Endothelial cell of umbilical vein (primary cell): ENCODE measurements at regions not wholly inside any gene's neighbourhood (a gene's known extent, or its start where the extent isn't known, plus 50 kb on each side); places are given as distances from the start of the nearest gene placed in this dataset.

Experiments used
- BruUV-seq: library from RNA; stranded (reverse); fragments of 400-500 nt; replicated peaks from 2 replicates; lab custom pipeline; 2021; lab: Mats Ljungman, UMichigan
- CTCF ChIA-PET: fragments of 300-600, 350-600 bp; sonication (Branson Sonifier 250); formaldehyde crosslinking; loops from one replicate; lab custom pipeline; 2021; ENCODE audit warnings: antibody characterized with exemption, inconsistent platforms; lab: Charles Lee
- POLR2A ChIA-PET: fragments of 300-600, 350-600 bp; sonication (Branson Sonifier 250); formaldehyde crosslinking; loops from one replicate; lab custom pipeline; 2021; ENCODE audit warnings: antibody characterized with exemption, inconsistent platforms; lab: Charles Lee
- DNase-seq: peaks from one replicate; pipeline ENCODE4 v3.0.0-alpha.2; 2011; ENCODE audit warnings: low read depth, low spot score
- FAIRE-seq: peaks from 2 replicates; lab custom pipeline; 2011; peaks lifted over from hg19 to GRCh38; lab: Jason Lieb, UNC
- H2AFZ ChIP-seq: 2 replicates; pipeline ENCODE4 v1.6.0; 2012; ENCODE audit warnings: low read depth, low read length, control low read depth, inconsistent platforms
- H3K27ac ChIP-seq: 2 replicates; pipeline ENCODE4 v1.5.1; 2011; ENCODE audit warnings: low read depth, mild to moderate bottlenecking, control low read depth, low read length, moderate library complexity; ENCODE audit not compliant: insufficient read depth
- H3K27me3 ChIP-seq, 2 experiments: 2 replicates each; pipeline versions ENCODE4 v1.6.0 to v1.6.1; 2011; ENCODE audit warnings: low read length in 2 of 2, mixed read lengths in 1 of 2; ENCODE audit not compliant: control insufficient read depth in 2 of 2, insufficient read depth in 2 of 2
- H3K36me3 ChIP-seq, 2 experiments: 2 replicates in 1 of 2; 3 replicates in 1 of 2; pipeline ENCODE4 v1.5.1; 2011; ENCODE audit warnings: low read length in 2 of 2, mild to moderate bottlenecking in 1 of 2, moderate library complexity in 1 of 2; ENCODE audit not compliant: control insufficient read depth in 2 of 2, insufficient read depth in 2 of 2; ENCODE audit errors: extremely low read depth in 1 of 2
- H3K4me1 ChIP-seq: 3 replicates; pipeline ENCODE4 v1.5.1; 2011; ENCODE audit warnings: mild to moderate bottlenecking, low read length; ENCODE audit not compliant: control insufficient read depth, insufficient read depth; ENCODE audit errors: extremely low read depth
- H3K4me2 ChIP-seq: 2 replicates; pipeline ENCODE4 v1.6.1; 2011; ENCODE audit warnings: low read length, control low read depth, mixed read lengths; ENCODE audit not compliant: insufficient read depth
- H3K4me3 ChIP-seq, 3 experiments: fragments of 200-600 bp in 1 of 3; sonication (generic), shearing (Covaris generic) in 1 of 3; replicated peaks in 1 of 3; 2 replicates each; pipeline ENCODE4 v1.5.1; 2011 to 2016; ENCODE audit warnings: control low read depth in 3 of 3, low read length in 3 of 3, mild to moderate bottlenecking in 2 of 3, inconsistent platforms in 1 of 3, low read depth in 1 of 3, moderate library complexity in 1 of 3; ENCODE audit not compliant: insufficient read depth in 1 of 3
- H3K79me2 ChIP-seq: 2 replicates; pipeline ENCODE4 v1.6.0; 2012; ENCODE audit warnings: low read length, inconsistent platforms; ENCODE audit not compliant: control insufficient read depth, insufficient read depth
- H3K9ac ChIP-seq: replicated peaks from 2 replicates; pipeline ENCODE3; 2011; ENCODE audit warnings: low read length, control low read depth; ENCODE audit not compliant: insufficient read depth; ENCODE audit errors: extremely low read depth
- H3K9me1 ChIP-seq: replicated peaks from 3 replicates; pipeline ENCODE4 v1.6.0; 2011; ENCODE audit warnings: mild to moderate bottlenecking, low read length; ENCODE audit not compliant: control insufficient read depth, insufficient read depth; ENCODE audit errors: extremely low read depth
- H3K9me3 ChIP-seq: replicated peaks from 2 replicates; pipeline ENCODE4 v1.5.1; 2012; ENCODE audit warnings: low read length, inconsistent platforms; ENCODE audit not compliant: control insufficient read depth, insufficient read depth
- H4K20me1 ChIP-seq: replicated peaks from 2 replicates; pipeline ENCODE3; 2011; ENCODE audit warnings: mild to moderate bottlenecking, low read length; ENCODE audit not compliant: control insufficient read depth, insufficient read depth; ENCODE audit errors: extremely low read depth
- EZH2 ChIP-seq: IDR thresholded peaks from 2 replicates; pipeline ENCODE4 v1.6.1; 2012; ENCODE audit warnings: borderline replicate concordance, low read depth, mild to moderate bottlenecking, moderate library complexity, low read length, inconsistent platforms; ENCODE audit not compliant: severe bottlenecking
- FOS ChIP-seq: IDR thresholded peaks from 2 replicates; pipeline ENCODE4 v1.6.1; 2011; ENCODE audit warnings: mild to moderate bottlenecking, low read length, moderate library complexity, borderline replicate concordance; ENCODE audit not compliant: insufficient read depth
- GATA2 ChIP-seq: IDR thresholded peaks from 2 replicates; pipeline ENCODE4 v1.7.0; 2011; ENCODE audit warnings: low read depth, mild to moderate bottlenecking, moderate library complexity, mixed read lengths, low read length; ENCODE audit not compliant: insufficient read length, insufficient read depth
- JUN ChIP-seq: IDR thresholded peaks from 2 replicates; pipeline ENCODE4 v1.6.1; 2011; ENCODE audit warnings: borderline replicate concordance, low read depth; ENCODE audit not compliant: insufficient read length, insufficient read depth
- MYC ChIP-seq: IDR thresholded peaks from one replicate; pipeline ENCODE4 v1.6.1; 2011; ENCODE audit warnings: mild to moderate bottlenecking, low read depth, low read length
- POLR2A ChIP-seq: IDR thresholded peaks from 2 replicates; pipeline ENCODE4 v1.6.1; 2012; ENCODE audit warnings: low read depth, mild to moderate bottlenecking, control low read depth, low read length
- POLR2AphosphoS5 ChIP-seq: IDR thresholded peaks from 2 replicates; pipeline ENCODE4 v1.6.1; 2012; ENCODE audit warnings: low read depth, mild to moderate bottlenecking, control low read depth, low read length, moderate library complexity; ENCODE audit not compliant: insufficient read depth
- dilution Hi-C: fragments of 300-500 bp; cut with MboI; formaldehyde crosslinking; loops from one replicate; pipeline ENCODE4 v1.15.0; 2019; ENCODE audit warnings: low sequenced_read_pairs; ENCODE audit not compliant: extremely low pct_ligation_motif_present
- intact Hi-C: fragments of 100-400 bp; cut with micrococcal nuclease; formaldehyde crosslinking; loops from one replicate; pipeline ENCODE4 v1.10.0; 2022
- TF ChIP-seq, protein P1 (sequence below): IDR thresholded peaks from 2 replicates; pipeline ENCODE4 v1.6.1; 2011; ENCODE audit not compliant: insufficient read depth, insufficient read length
- TF ChIP-seq, protein P2 (sequence below), 2 donors: IDR thresholded peaks; 1 replicate in 1 of 2; 2 replicates in 1 of 2; pipeline ENCODE4 v1.5.1; 2011; ENCODE audit warnings: low read length in 2 of 2, mild to moderate bottlenecking in 2 of 2, moderate library complexity in 2 of 2, control low read depth in 1 of 2, inconsistent platforms in 1 of 2, low read depth in 1 of 2; ENCODE audit not compliant: insufficient read depth in 1 of 2; ENCODE audit errors: extremely low read depth in 1 of 2

DNA sequence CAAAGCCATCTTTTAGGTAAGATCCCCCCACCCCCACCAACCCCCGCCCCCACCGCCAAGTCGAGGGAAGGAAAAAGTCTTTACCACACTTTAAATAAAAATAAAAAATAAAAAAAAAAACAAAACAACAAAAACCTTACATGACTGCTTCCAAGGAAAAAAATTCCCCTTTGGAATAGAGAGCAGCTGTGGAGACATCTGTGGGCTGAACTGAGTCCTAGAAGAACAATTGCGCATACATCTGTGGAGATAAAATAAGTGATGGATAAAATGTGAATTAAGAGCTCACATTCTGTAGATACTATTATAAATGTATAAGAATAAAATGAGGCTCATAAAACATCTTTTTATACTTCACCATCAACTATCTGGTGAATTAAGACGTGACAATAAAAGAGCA, 601.7 kb upstream of the AGTR1 start:
- dilution Hi-C loops (no loop called here), intact Hi-C loops (no loop called here)
- H3K4me3 ChIP-seq, result no peak overlapping the region
- DNase-seq, result no peak
- BruUV-seq, result no TSS peak
- H3K27me3 ChIP-seq, result no peaks in the 10 kb centered on the region
- H4K20me1 ChIP-seq, result no peaks in the 10 kb centered on the region
- ChIA-PET POLR2A (no interaction called here), CTCF (interaction anchor here (0.5 to 0.6 kb wide), 2 partner anchors 432 to 620 kb away, joined by 3 read pairs; no protein-coding TSS in a partner anchor)
- no peak overlapping the region for H2AFZ ChIP-seq
- H3K4me1 ChIP-seq, result no peaks in the 10 kb centered on the region
- H3K4me2 ChIP-seq, result no peak overlapping the region
- H3K79me2 ChIP-seq, result no peaks in the 10 kb centered on the region
- H3K9ac ChIP-seq, result no peak overlapping the region
- H3K9me1 ChIP-seq, result no peaks in the 10 kb centered on the region
- no peaks in the 10 kb centered on the region for H3K9me3 ChIP-seq
- no peak for FAIRE-seq
- H3K36me3 ChIP-seq, result no peaks in the 10 kb centered on the region
- H3K27ac ChIP-seq, result no peak overlapping the region
- TF ChIP-seq POLR2AphosphoS5, result no peak

DNA sequence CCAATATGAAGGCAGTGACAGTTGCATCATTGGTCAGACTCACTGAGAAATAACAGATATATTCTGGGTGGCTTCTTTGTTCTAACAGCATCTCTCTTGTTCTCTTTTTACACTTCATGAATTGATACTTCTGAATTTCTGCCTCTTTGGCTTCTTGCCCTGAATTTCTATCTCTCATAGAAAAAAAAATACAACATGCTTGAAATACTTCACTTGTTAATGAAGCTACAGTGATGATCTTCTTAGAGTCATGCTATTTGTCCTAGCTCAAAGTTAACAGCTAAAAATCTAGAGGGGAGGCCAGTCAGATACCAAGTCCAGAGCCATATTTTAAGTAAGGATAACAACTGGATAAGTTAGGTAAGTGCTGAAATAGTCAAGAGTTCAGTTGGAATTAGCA, 597.2 kb upstream of the AGTR1 start:
- no peaks in the 10 kb centered on the region for H3K27me3 ChIP-seq
- no peak overlapping the region for H3K9ac ChIP-seq
- H3K4me2 ChIP-seq, result no peak overlapping the region
- CTCF ChIA-PET, result no interaction called here
- no peaks in the 10 kb centered on the region for H3K4me1 ChIP-seq
- intact Hi-C loops (no loop called here), dilution Hi-C loops (no loop called here)
- H4K20me1 ChIP-seq, result no peaks in the 10 kb centered on the region
- H3K27ac ChIP-seq, result no peak overlapping the region
- DNase-seq, result no peak
- H3K36me3 ChIP-seq, result no peaks in the 10 kb centered on the region
- no peaks in the 10 kb centered on the region for H3K79me2 ChIP-seq
- H2AFZ ChIP-seq, result no peak overlapping the region
- no peaks in the 10 kb centered on the region for H3K9me3 ChIP-seq
- TF ChIP-seq MYC (no peak), EZH2 (no peak), POLR2A (no peak), GATA2 (no peak), POLR2AphosphoS5 (no peak), FOS (no peak), JUN (no peak)
- TF ChIP-seq, protein P1, sequence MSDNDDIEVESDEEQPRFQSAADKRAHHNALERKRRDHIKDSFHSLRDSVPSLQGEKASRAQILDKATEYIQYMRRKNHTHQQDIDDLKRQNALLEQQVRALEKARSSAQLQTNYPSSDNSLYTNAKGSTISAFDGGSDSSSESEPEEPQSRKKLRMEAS, result no peak
- TF ChIP-seq, protein P2, sequence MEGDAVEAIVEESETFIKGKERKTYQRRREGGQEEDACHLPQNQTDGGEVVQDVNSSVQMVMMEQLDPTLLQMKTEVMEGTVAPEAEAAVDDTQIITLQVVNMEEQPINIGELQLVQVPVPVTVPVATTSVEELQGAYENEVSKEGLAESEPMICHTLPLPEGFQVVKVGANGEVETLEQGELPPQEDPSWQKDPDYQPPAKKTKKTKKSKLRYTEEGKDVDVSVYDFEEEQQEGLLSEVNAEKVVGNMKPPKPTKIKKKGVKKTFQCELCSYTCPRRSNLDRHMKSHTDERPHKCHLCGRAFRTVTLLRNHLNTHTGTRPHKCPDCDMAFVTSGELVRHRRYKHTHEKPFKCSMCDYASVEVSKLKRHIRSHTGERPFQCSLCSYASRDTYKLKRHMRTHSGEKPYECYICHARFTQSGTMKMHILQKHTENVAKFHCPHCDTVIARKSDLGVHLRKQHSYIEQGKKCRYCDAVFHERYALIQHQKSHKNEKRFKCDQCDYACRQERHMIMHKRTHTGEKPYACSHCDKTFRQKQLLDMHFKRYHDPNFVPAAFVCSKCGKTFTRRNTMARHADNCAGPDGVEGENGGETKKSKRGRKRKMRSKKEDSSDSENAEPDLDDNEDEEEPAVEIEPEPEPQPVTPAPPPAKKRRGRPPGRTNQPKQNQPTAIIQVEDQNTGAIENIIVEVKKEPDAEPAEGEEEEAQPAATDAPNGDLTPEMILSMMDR (IDR thresholded peaks at IDR 0.05; ENCODE audit: extremely low read depth in 1 of 2, insufficient read depth in 1 of 2, low read depth in 1 of 2, low read length in 2 of 2), result no peak
- BruUV-seq, result no TSS peak
- H3K4me3 ChIP-seq, result no peak overlapping the region
- no peaks in the 10 kb centered on the region for H3K9me1 ChIP-seq
- FAIRE-seq, result no peak
- POLR2A ChIA-PET, result no interaction called here
